ENCODE measurements at regions not wholly inside any gene's neighbourhood (a gene's known extent, or its start where the extent isn't known, plus 50 kb on each side); places are given as distances from the start of the nearest gene placed in this dataset.
"Not testable (repeated sequence)": the region's sequence is repeated elsewhere in the genome, so short reads cannot be mapped to it uniquely, and the experiment has no call there.

- no peak overlapping the region for H3K27ac ChIP-seq (ENCODE audit: insufficient read depth, low read length)
- H2AFZ ChIP-seq (ENCODE audit: low read length) = no peak overlapping the region
- H3K9ac ChIP-seq (ENCODE audit: insufficient read depth, low read length) = no peak overlapping the region
- TF ChIP-seq EZH2 (IDR thresholded peaks at IDR 0.05; ENCODE audit: low read length, missing control alignments) = no peak
- TF ChIP-seq, protein P1, sequence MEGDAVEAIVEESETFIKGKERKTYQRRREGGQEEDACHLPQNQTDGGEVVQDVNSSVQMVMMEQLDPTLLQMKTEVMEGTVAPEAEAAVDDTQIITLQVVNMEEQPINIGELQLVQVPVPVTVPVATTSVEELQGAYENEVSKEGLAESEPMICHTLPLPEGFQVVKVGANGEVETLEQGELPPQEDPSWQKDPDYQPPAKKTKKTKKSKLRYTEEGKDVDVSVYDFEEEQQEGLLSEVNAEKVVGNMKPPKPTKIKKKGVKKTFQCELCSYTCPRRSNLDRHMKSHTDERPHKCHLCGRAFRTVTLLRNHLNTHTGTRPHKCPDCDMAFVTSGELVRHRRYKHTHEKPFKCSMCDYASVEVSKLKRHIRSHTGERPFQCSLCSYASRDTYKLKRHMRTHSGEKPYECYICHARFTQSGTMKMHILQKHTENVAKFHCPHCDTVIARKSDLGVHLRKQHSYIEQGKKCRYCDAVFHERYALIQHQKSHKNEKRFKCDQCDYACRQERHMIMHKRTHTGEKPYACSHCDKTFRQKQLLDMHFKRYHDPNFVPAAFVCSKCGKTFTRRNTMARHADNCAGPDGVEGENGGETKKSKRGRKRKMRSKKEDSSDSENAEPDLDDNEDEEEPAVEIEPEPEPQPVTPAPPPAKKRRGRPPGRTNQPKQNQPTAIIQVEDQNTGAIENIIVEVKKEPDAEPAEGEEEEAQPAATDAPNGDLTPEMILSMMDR (conservative IDR thresholded peaks at IDR 0.05 in 1 of 2, IDR thresholded peaks at IDR 0.05 in 1 of 2; ENCODE audit: low read depth in 1 of 2, low read length in 2 of 2) = no peak
- H3K9me3 ChIP-seq (ENCODE audit: control insufficient read depth, insufficient read depth, low read depth, low read length) = no peaks in the 10 kb centered on the region
- no peak overlapping the region for H3K4me3 ChIP-seq (replicated peaks in 1 of 4; ENCODE audit: control extremely low read depth in 1 of 4, insufficient read depth in 1 of 4, low read depth in 3 of 4, low read length in 4 of 4)
- H3K4me1 ChIP-seq (ENCODE audit: control insufficient read depth, extremely low read depth, insufficient read depth, low read length) = no peaks in the 10 kb centered on the region
- no peaks in the 10 kb centered on the region for H3K79me2 ChIP-seq (ENCODE audit: control insufficient read depth, insufficient read depth, low read length)
- H3K36me3 ChIP-seq (ENCODE audit: control insufficient read depth, insufficient read depth, low read length) = no peaks in the 10 kb centered on the region
- H4K20me1 ChIP-seq (ENCODE audit: control insufficient read depth, extremely low read depth, insufficient read depth, low read length) = no peaks in the 10 kb centered on the region
- no peak overlapping the region for H3K4me2 ChIP-seq (ENCODE audit: extremely low read depth, insufficient read depth, low read length)
- H3K27me3 ChIP-seq (ENCODE audit: control insufficient read depth, insufficient read depth, low read length) = no peaks in the 10 kb centered on the region
- DNase-seq (ENCODE audit: low read depth in 2 of 2) = no peak
These were observed 63.7 kb upstream of the UXS1 start for GRCh38 chr2:106257830-106258229.

- H3K79me2 ChIP-seq (ENCODE audit: control insufficient read depth, insufficient read depth, low read length) = no peaks in the 10 kb centered on the region
- no peak overlapping the region for H3K4me2 ChIP-seq (ENCODE audit: extremely low read depth, insufficient read depth, low read length)
- H2AFZ ChIP-seq (ENCODE audit: low read length) = no peak overlapping the region
- H3K4me3 ChIP-seq (replicated peaks in 1 of 4; ENCODE audit: control extremely low read depth in 1 of 4, insufficient read depth in 1 of 4, low read depth in 3 of 4, low read length in 4 of 4) = no peak overlapping the region
- no peak for DNase-seq (ENCODE audit: low read depth in 2 of 2)
- H4K20me1 ChIP-seq (ENCODE audit: control insufficient read depth, extremely low read depth, insufficient read depth, low read length) = no peaks in the 10 kb centered on the region
- H3K4me1 ChIP-seq (ENCODE audit: control insufficient read depth, extremely low read depth, insufficient read depth, low read length) = no peaks in the 10 kb centered on the region
- H3K27ac ChIP-seq (ENCODE audit: insufficient read depth, low read length) = no peak overlapping the region
- H3K27me3 ChIP-seq (ENCODE audit: control insufficient read depth, insufficient read depth, low read length) = no peaks in the 10 kb centered on the region
- no peaks in the 10 kb centered on the region for H3K36me3 ChIP-seq (ENCODE audit: control insufficient read depth, insufficient read depth, low read length)
- H3K9me3 ChIP-seq (ENCODE audit: control insufficient read depth, insufficient read depth, low read depth, low read length) = no peaks in the 10 kb centered on the region
- no peak overlapping the region for H3K9ac ChIP-seq (ENCODE audit: insufficient read depth, low read length)
- TF ChIP-seq, protein P1 (conservative IDR thresholded peaks at IDR 0.05 in 1 of 2, IDR thresholded peaks at IDR 0.05 in 1 of 2; ENCODE audit: low read depth in 1 of 2, low read length in 2 of 2) = no peak
- no peak for TF ChIP-seq EZH2 (IDR thresholded peaks at IDR 0.05; ENCODE audit: low read length, missing control alignments)
These were observed 63.0 kb upstream of the UXS1 start for GRCh38 chr2:106257135-106257534.

DNA sequence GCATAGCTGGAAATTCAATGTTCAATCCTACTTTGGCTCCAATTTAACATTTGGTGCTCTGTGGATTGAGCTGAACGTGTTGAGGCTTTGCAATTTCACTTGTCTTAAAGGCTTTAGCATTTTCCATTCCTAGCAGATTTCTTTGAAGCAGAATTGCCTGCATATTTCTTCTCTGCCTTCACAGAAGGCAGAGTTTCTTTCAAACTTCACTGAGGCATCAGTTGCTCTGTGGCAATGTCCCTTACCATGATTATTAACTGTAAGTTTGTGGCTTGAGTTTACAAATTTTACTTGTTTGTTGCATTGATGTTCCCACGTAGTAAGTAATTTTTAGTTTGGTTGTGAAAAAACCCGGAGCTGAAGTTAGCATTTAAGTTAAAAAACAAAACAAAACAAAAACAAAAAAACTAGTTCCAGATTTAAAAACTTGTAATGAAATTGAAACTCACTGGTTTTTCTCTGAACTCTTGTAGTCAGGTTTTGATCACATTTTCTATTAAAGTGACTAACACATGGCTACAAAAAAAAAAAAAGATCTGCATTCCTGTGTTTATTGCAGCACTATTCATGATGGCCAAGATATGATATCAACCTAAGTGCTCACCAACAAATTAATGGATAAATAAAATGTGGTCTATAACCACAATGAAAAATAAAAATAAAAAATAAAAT is 55.2 kb upstream of the UXS1 start:
- H3K27ac ChIP-seq (ENCODE audit: insufficient read depth, low read length); H3K9me3 ChIP-seq (ENCODE audit: control insufficient read depth, insufficient read depth, low read depth, low read length); H3K4me2 ChIP-seq (ENCODE audit: extremely low read depth, insufficient read depth, low read length); DNase-seq (ENCODE audit: low read depth in 2 of 2); H3K4me1 ChIP-seq (ENCODE audit: control insufficient read depth, extremely low read depth, insufficient read depth, low read length); H2AFZ ChIP-seq (ENCODE audit: low read length); H3K36me3 ChIP-seq (ENCODE audit: control insufficient read depth, insufficient read depth, low read length); H3K9ac ChIP-seq (ENCODE audit: insufficient read depth, low read length); H4K20me1 ChIP-seq (ENCODE audit: control insufficient read depth, extremely low read depth, insufficient read depth, low read length); H3K4me3 ChIP-seq (replicated peaks in 1 of 4; ENCODE audit: control extremely low read depth in 1 of 4, insufficient read depth in 1 of 4, low read depth in 3 of 4, low read length in 4 of 4); H3K27me3 ChIP-seq (ENCODE audit: control insufficient read depth, insufficient read depth, low read length); H3K79me2 ChIP-seq (ENCODE audit: control insufficient read depth, insufficient read depth, low read length): not testable (repeated sequence)

All from fibroblast of lung (primary cell).